ENCODE measurements at regions not wholly inside any gene's neighbourhood (a gene's known extent, or its start where the extent isn't known, plus 50 kb on each side); places are given as distances from the start of the nearest gene placed in this dataset.

DNA sequence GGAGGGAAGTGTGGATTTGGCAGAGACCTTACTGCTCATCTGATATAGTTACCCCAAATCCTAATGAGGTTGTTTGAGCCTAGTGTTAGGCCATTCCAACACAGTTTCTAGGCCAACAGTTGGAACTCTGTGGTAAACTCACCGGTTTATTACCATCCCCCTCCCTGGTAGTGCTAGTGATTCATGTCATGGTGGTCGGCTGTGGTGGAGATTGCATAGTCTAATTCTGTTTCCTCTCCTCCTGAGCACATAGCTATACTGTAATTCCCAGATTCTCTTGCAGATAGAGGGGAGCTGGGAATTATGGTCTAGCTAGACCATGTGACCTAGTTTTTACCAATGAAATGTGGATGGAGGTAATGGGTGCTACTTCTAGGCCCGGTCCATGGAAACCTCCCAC, 123.7 kb upstream of the KIF26B start:
- ATAC-seq: no peak
- TF ChIP-seq POU6F1 (CRISPR knock-in tag; IDR thresholded peaks at IDR 0.05; ENCODE audit: borderline replicate concordance, low read depth): no peak
- no peak for TF ChIP-seq ISL1 (CRISPR knock-in tag; IDR thresholded peaks at IDR 0.05)
- TF ChIP-seq OSR1 (CRISPR knock-in tag; IDR thresholded peaks at IDR 0.05): no peak
- no peak for TF ChIP-seq ZNF70 (CRISPR knock-in tag; IDR thresholded peaks at IDR 0.05)
- TF ChIP-seq, protein P1, sequence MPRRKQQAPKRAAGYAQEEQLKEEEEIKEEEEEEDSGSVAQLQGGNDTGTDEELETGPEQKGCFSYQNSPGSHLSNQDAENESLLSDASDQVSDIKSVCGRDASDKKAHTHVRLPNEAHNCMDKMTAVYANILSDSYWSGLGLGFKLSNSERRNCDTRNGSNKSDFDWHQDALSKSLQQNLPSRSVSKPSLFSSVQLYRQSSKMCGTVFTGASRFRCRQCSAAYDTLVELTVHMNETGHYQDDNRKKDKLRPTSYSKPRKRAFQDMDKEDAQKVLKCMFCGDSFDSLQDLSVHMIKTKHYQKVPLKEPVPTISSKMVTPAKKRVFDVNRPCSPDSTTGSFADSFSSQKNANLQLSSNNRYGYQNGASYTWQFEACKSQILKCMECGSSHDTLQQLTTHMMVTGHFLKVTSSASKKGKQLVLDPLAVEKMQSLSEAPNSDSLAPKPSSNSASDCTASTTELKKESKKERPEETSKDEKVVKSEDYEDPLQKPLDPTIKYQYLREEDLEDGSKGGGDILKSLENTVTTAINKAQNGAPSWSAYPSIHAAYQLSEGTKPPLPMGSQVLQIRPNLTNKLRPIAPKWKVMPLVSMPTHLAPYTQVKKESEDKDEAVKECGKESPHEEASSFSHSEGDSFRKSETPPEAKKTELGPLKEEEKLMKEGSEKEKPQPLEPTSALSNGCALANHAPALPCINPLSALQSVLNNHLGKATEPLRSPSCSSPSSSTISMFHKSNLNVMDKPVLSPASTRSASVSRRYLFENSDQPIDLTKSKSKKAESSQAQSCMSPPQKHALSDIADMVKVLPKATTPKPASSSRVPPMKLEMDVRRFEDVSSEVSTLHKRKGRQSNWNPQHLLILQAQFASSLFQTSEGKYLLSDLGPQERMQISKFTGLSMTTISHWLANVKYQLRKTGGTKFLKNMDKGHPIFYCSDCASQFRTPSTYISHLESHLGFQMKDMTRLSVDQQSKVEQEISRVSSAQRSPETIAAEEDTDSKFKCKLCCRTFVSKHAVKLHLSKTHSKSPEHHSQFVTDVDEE (CRISPR knock-in tag; IDR thresholded peaks at IDR 0.05): no peak
- TF ChIP-seq ESRRG (CRISPR knock-in tag; IDR thresholded peaks at IDR 0.05): no peak
- TF ChIP-seq ZC3H10 (CRISPR knock-in tag; IDR thresholded peaks at IDR 0.05): no peak

DNA sequence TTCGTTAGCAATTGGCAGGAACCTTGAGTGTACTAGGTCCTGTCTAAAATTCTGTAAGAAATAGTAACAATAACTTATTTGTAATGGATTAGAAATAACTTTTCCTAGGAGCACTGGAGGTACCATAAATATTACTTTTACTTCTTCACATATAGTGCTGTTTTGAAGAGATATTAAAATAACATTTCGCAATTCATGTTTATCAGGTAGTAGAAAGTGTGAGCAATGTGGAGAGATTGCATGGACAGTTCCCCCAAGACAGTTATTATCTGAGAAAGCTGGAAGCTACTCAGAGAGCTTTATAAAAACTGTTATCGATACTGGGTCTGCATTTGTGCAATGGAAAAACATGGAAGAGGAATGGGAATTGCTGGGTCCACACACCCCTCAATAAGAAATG, 128.5 kb upstream of the KIF26B start:
- TF ChIP-seq TOX (CRISPR knock-in tag; IDR thresholded peaks at IDR 0.05; ENCODE audit: borderline replicate concordance): no peak
- TF ChIP-seq ARNTL (CRISPR knock-in tag; IDR thresholded peaks at IDR 0.05; ENCODE audit: borderline replicate concordance, low read depth): no peak
- TF ChIP-seq POU6F1 (CRISPR knock-in tag; IDR thresholded peaks at IDR 0.05; ENCODE audit: borderline replicate concordance, low read depth): no peak
- no peak for TF ChIP-seq ZNF8 (CRISPR knock-in tag; IDR thresholded peaks at IDR 0.05)
- TF ChIP-seq, protein P2, sequence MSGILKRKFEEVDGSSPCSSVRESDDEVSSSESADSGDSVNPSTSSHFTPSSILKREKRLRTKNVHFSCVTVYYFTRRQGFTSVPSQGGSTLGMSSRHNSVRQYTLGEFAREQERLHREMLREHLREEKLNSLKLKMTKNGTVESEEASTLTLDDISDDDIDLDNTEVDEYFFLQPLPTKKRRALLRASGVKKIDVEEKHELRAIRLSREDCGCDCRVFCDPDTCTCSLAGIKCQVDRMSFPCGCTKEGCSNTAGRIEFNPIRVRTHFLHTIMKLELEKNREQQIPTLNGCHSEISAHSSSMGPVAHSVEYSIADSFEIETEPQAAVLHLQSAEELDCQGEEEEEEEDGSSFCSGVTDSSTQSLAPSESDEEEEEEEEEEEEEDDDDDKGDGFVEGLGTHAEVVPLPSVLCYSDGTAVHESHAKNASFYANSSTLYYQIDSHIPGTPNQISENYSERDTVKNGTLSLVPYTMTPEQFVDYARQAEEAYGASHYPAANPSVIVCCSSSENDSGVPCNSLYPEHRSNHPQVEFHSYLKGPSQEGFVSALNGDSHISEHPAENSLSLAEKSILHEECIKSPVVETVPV (CRISPR knock-in tag; IDR thresholded peaks at IDR 0.05): no peak
- no peak for TF ChIP-seq ESRRG (CRISPR knock-in tag; IDR thresholded peaks at IDR 0.05)
- TF ChIP-seq ZNF565 (CRISPR knock-in tag; conservative IDR thresholded peaks at IDR 0.05; ENCODE audit: low read depth): no peak
- TF ChIP-seq, protein P3, sequence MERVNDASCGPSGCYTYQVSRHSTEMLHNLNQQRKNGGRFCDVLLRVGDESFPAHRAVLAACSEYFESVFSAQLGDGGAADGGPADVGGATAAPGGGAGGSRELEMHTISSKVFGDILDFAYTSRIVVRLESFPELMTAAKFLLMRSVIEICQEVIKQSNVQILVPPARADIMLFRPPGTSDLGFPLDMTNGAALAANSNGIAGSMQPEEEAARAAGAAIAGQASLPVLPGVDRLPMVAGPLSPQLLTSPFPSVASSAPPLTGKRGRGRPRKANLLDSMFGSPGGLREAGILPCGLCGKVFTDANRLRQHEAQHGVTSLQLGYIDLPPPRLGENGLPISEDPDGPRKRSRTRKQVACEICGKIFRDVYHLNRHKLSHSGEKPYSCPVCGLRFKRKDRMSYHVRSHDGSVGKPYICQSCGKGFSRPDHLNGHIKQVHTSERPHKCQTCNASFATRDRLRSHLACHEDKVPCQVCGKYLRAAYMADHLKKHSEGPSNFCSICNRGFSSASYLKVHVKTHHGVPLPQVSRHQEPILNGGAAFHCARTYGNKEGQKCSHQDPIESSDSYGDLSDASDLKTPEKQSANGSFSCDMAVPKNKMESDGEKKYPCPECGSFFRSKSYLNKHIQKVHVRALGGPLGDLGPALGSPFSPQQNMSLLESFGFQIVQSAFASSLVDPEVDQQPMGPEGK (CRISPR knock-in tag; IDR thresholded peaks at IDR 0.05; ENCODE audit: borderline replicate concordance): no peak
- TF ChIP-seq TCF4 (CRISPR knock-in tag; IDR thresholded peaks at IDR 0.05; ENCODE audit: borderline replicate concordance): no peak
- TF ChIP-seq CREB5 (CRISPR knock-in tag; IDR thresholded peaks at IDR 0.05; ENCODE audit: low read depth): no peak
- no peak for TF ChIP-seq ZFP3 (CRISPR knock-in tag; IDR thresholded peaks at IDR 0.05)
- no peak for TF ChIP-seq SNAI2 (CRISPR knock-in tag; IDR thresholded peaks at IDR 0.05)
- no peak for TF ChIP-seq ZNF70 (CRISPR knock-in tag; IDR thresholded peaks at IDR 0.05)
- no peak for ATAC-seq

DNA sequence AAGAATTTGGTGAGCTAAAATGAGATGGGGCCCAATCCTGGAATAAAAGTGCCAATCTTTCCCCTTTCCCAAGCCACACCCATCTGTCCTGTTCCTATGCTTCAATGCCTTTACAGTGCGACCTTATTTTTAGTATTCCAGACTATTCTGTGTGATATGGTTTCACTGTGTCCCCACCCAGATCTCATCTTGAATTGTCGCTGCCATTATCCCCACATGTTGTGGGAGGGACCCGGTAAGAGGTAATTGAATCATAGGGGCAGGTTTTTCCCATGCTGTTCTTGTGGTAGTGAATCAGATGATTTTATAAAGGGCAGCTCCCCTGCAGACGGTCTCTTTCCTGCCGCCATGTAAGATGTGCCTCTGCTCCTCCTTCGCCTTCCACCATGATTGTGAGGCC, 129.3 kb upstream of the KIF26B start:
- TF ChIP-seq ZNF8 (CRISPR knock-in tag; IDR thresholded peaks at IDR 0.05) (no peak), BACH2 (CRISPR knock-in tag; IDR thresholded peaks at IDR 0.05; ENCODE audit: borderline replicate concordance) (no peak), OSR1 (CRISPR knock-in tag; IDR thresholded peaks at IDR 0.05) (no peak), TCF4 (CRISPR knock-in tag; IDR thresholded peaks at IDR 0.05; ENCODE audit: borderline replicate concordance) (no peak), CSDC2 (CRISPR knock-in tag; IDR thresholded peaks at IDR 0.05) (no peak), CREB5 (CRISPR knock-in tag; IDR thresholded peaks at IDR 0.05; ENCODE audit: low read depth) (no peak), GLIS3 (CRISPR knock-in tag; IDR thresholded peaks at IDR 0.05) (no peak), ESRRG (CRISPR knock-in tag; IDR thresholded peaks at IDR 0.05) (no peak), POU6F1 (CRISPR knock-in tag; IDR thresholded peaks at IDR 0.05; ENCODE audit: borderline replicate concordance, low read depth) (no peak), ZNF565 (CRISPR knock-in tag; conservative IDR thresholded peaks at IDR 0.05; ENCODE audit: low read depth) (no peak)
- TF ChIP-seq, protein P2 (CRISPR knock-in tag; IDR thresholded peaks at IDR 0.05): no peak
- ATAC-seq: no peak

Measured in SK-N-SH treated with all-trans-retinoic acid at 6 μM for 48 hours (cell line).